ENCODE measurements at regions not wholly inside any gene's neighbourhood (a gene's known extent, or its start where the extent isn't known, plus 50 kb on each side); places are given as distances from the start of the nearest gene placed in this dataset.
A peak's percentile ranks its signal among the peaks of the same experiment; 100 is the strongest.

- Histone ChIP-seq H3K27me3 (no peaks in the 10 kb centered on the region), H3K27ac (no peak overlapping the region), H3K36me3 (no peaks in the 10 kb centered on the region), H3K4me3 (no peak overlapping the region), H3K9me3 (no peaks in the 10 kb centered on the region), H3K4me1 (peaks cover 0 to 67% (median 13%) of the 10 kb centered on the region in 3 donors)
- intact Hi-C loops (cut with DNase I), result no loop called here
- 86 to 92% methylated on average over 3 of the region's 3 CpGs for WGBS, 2 donors
- TF ChIP-seq POLR2A (IDR thresholded peaks at IDR 0.05) (no peak), CTCF (IDR thresholded peaks at IDR 0.05) (no peak)
- DNase-seq, result no peak
These were observed 51.8 kb upstream of the HIF1A start for GRCh38 chr14:61643555-61643954.

DNA sequence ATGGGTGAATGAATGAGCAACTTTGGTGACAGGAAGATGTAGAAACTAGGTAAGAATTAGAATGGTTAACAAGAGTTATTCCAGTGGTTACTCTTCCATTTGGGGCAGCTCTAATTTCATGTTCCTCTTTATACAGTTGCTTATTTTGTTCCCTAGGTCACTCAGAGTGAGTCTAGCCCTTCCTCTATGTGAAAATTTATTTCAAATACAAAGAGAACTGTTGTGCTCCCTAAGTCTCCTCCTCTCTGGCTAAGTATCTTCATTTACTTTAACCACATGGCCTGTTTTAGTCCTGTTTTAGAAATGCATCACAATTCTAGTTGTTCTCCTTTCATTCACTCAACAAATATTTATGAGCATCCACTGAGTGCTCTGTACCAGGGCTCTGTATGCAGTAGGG lies 51.1 kb upstream of the HIF1A start:
- H3K9me3 ChIP-seq, result no peaks in the 10 kb centered on the region

DNA sequence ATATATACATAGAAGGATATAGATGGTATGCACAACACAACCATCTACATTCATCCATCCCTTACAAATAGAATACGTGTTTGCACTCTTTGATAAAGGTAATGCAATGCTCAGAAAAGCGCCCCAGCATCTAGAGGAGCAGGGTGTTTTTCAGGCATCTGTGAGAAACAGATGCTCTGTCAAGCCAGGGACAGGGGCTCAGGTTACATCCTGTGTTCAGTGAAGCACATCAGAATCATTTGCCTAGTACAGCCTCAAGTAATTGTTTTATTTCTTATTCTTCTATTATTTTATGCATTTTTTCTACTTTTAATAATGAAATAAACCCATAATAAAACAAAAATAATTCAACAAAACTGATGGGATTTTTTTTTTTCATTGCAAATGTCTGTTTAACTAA lies 50.5 kb upstream of the HIF1A start:
- H3K27me3 ChIP-seq, result no peaks in the 10 kb centered on the region
- H3K4me3 ChIP-seq, result no peak overlapping the region
- DNase-seq, result no peak
- no peaks in the 10 kb centered on the region for H3K36me3 ChIP-seq
- H3K4me1 ChIP-seq, result peaks cover 0 to 68% (median 13%) of the 10 kb centered on the region in 3 donors
- TF ChIP-seq CTCF (IDR thresholded peaks at IDR 0.05), result no peak
- TF ChIP-seq POLR2A (IDR thresholded peaks at IDR 0.05), result no peak
- intact Hi-C loops (cut with DNase I), result no loop called here
- WGBS, 2 donors, result 42 to 61% methylated on average over 2 of the region's 2 CpGs
- no peak overlapping the region for H3K27ac ChIP-seq
- no peaks in the 10 kb centered on the region for H3K9me3 ChIP-seq

More for the DNA sequence above, 51.1 kb upstream of the HIF1A start:
- no peak overlapping the region for H3K27ac ChIP-seq
- TF ChIP-seq POLR2A (IDR thresholded peaks at IDR 0.05), result no peak
- no peak for TF ChIP-seq CTCF (IDR thresholded peaks at IDR 0.05)
- intact Hi-C loops (cut with DNase I), result no loop called here
- DNase-seq, result no peak
- H3K27me3 ChIP-seq, result no peaks in the 10 kb centered on the region
- no peak overlapping the region for H3K4me3 ChIP-seq
- no peaks in the 10 kb centered on the region for H3K36me3 ChIP-seq
- peaks cover 0 to 68% (median 13%) of the 10 kb centered on the region in 3 donors for H3K4me1 ChIP-seq

DNA sequence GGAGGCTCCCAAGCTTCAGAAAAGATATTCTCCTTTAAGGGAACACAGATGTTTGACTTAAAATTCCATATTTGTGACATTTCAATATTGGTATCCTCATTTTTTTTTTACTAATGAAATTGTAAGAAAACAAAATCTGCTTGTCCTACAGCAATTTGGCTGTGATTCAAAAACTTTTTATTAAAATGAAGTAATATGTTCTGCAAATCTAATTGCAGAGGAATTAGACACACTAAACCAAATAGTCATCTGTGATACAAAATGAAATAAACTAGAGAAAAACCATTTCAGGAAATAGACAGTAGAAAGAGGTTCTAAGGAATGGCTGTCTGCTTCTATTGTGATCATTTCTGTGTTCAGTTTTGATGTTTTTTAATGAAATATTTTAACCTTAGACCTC lies 50.1 kb upstream of the HIF1A start:
- Histone ChIP-seq H3K27ac (peak overlapping the region in 1 of 4 donors; percentile 69), H3K4me1 (peaks cover 0 to 68% (median 13%) of the 10 kb centered on the region in 3 donors), H3K27me3 (no peaks in the 10 kb centered on the region), H3K4me3 (no peak overlapping the region), H3K9me3 (no peaks in the 10 kb centered on the region), H3K36me3 (no peaks in the 10 kb centered on the region)
- intact Hi-C loops (cut with DNase I), result no loop called here
- DNase-seq, result no peak
- TF ChIP-seq CTCF (IDR thresholded peaks at IDR 0.05), result no peak
- TF ChIP-seq POLR2A (IDR thresholded peaks at IDR 0.05), result no peak

Data from esophagus squamous epithelium (tissue), 5 donors.